ENCODE measurements at regions not wholly inside any gene's neighbourhood (a gene's known extent, or its start where the extent isn't known, plus 50 kb on each side); places are given as distances from the start of the nearest gene placed in this dataset.
A peak's percentile ranks its signal among the peaks of the same experiment; 100 is the strongest.

- ATAC-seq (ENCODE audit: poor library complexity) (no peak), DNase-seq (no peak)
- intact Hi-C loops (cut with DNase I): no loop called here
Measured at GRCh38 chrX:2610246-2611170, 80.6 kb upstream of the CD99 start.

GRCh38 chrX:2609431-2610238, 81.5 kb upstream of the CD99 start:
- intact Hi-C loops (cut with DNase I): no loop called here
- ATAC-seq (ENCODE audit: poor library complexity) (no peak), DNase-seq (no peak)

GRCh38 chrX:2608638-2609430, 82.3 kb upstream of the CD99 start:
- peak; percentile 98 for ATAC-seq (ENCODE audit: poor library complexity)
- DNase-seq: peak; percentile 92
- intact Hi-C loops (cut with DNase I): no loop called here

- ATAC-seq (ENCODE audit: poor library complexity) (no peak), DNase-seq (no peak)
- intact Hi-C loops (cut with DNase I): no loop called here
Measured at GRCh38 chrX:2607113-2607512, 84.0 kb upstream of the CD99 start.

GRCh38 chrX:2600564-2600963, 90.5 kb upstream of the CD99 start:
- intact Hi-C loops (cut with DNase I): no loop called here
- ATAC-seq (ENCODE audit: poor library complexity): no peak
- DNase-seq: no peak

GRCh38 chrX:2596555-2597255, 94.4 kb upstream of the CD99 start:
- intact Hi-C loops (cut with DNase I): loop anchor here (10.0 kb wide), 1 partner anchor 312 kb away; no protein-coding TSS in a partner anchor
- DNase-seq (no peak), ATAC-seq (ENCODE audit: poor library complexity) (no peak)

- ATAC-seq (ENCODE audit: poor library complexity) (no peak), DNase-seq (no peak)
- intact Hi-C loops (cut with DNase I): loop anchor here (10.0 kb wide), 1 partner anchor 311 kb away; no protein-coding TSS in a partner anchor
Measured at GRCh38 chrX:2596045-2596444, 95.0 kb upstream of the CD99 start.

- ATAC-seq (ENCODE audit: poor library complexity) (no peak), DNase-seq (no peak)
- intact Hi-C loops (cut with DNase I): loop anchor here (10.0 kb wide), 1 partner anchor 310 kb away; no protein-coding TSS in a partner anchor
Measured at GRCh38 chrX:2595258-2595657, 94.5 kb upstream of the DHRSX start.

- ATAC-seq (ENCODE audit: poor library complexity): no peak
- intact Hi-C loops (cut with DNase I): loop anchor here (5.0 to 10.0 kb wide), 2 partner anchors 310 to 947 kb away; no protein-coding TSS in a partner anchor
- DNase-seq: no peak
Measured at GRCh38 chrX:2594491-2594890, 93.7 kb upstream of the DHRSX start.

GRCh38 chrX:2592279-2592678, 91.5 kb upstream of the DHRSX start:
- ATAC-seq (ENCODE audit: poor library complexity) (no peak), DNase-seq (no peak)
- intact Hi-C loops (cut with DNase I): loop anchor here (5.0 to 10.0 kb wide), 2 partner anchors 307 to 945 kb away; no protein-coding TSS in a partner anchor

GRCh38 chrX:2589186-2590020, 88.6 kb upstream of the DHRSX start:
- DNase-seq (no peak), ATAC-seq (ENCODE audit: poor library complexity) (no peak)
- intact Hi-C loops (cut with DNase I): loop anchor here (5.0 to 10.0 kb wide), 2 partner anchors 305 to 942 kb away; no protein-coding TSS in a partner anchor

- DNase-seq (no peak), ATAC-seq (ENCODE audit: poor library complexity) (no peak)
- intact Hi-C loops (cut with DNase I): no loop called here
Measured at GRCh38 chrX:2588049-2588448, 87.3 kb upstream of the DHRSX start.

- intact Hi-C loops (cut with DNase I): no loop called here
- ATAC-seq (ENCODE audit: poor library complexity) (no peak), DNase-seq (no peak)
Measured at GRCh38 chrX:2587146-2587545, 86.4 kb upstream of the DHRSX start.

GRCh38 chrX:2585158-2585470, 84.3 kb upstream of the DHRSX start:
- ATAC-seq (ENCODE audit: poor library complexity) (no peak), DNase-seq (no peak)
- intact Hi-C loops (cut with DNase I): no loop called here

- no peak for ATAC-seq (ENCODE audit: poor library complexity)
- no peak for DNase-seq
- intact Hi-C loops (cut with DNase I): no loop called here
Measured at GRCh38 chrX:2584251-2585157, 83.7 kb upstream of the DHRSX start.
